ENCODE measurements at regions not wholly inside any gene's neighbourhood (a gene's known extent, or its start where the extent isn't known, plus 50 kb on each side); places are given as distances from the start of the nearest gene placed in this dataset.
"Not testable (repeated sequence)": the region's sequence is repeated elsewhere in the genome, so short reads cannot be mapped to it uniquely, and the experiment has no call there.

- not testable (repeated sequence) for TF ChIP-seq CTCF (optimal IDR thresholded peaks at IDR 0.05 in 1 of 3, IDR thresholded peaks at IDR 0.05 in 1 of 3, conservative IDR thresholded peaks at IDR 0.05 in 1 of 3; ENCODE audit: extremely low read depth in 1 of 3, insufficient read depth in 2 of 3, low read length in 3 of 3); EZH2 (IDR thresholded peaks at IDR 0.05; ENCODE audit: low read length)
These were observed 88.5 kb upstream of the PABPC3 start for GRCh38 chr13:25007389-25007788.
